SK-N-SH (cell line): ENCODE measurements at regions not wholly inside any gene's neighbourhood (a gene's known extent, or its start where the extent isn't known, plus 50 kb on each side); places are given as distances from the start of the nearest gene placed in this dataset.

ENCODE experiments used
- CTCF ChIA-PET: fragments of 300-600, 350-600 bp; formaldehyde crosslinking; extraction: SDS; loops from one replicate; lab custom pipeline; 2021; lab: Yijun Ruan, JAX
- POLR2A ChIA-PET: fragments of 350-600 bp; sonication (Branson Sonifier 250); formaldehyde crosslinking; extraction: SDS; loops from one replicate; lab custom pipeline; 2020; ENCODE audit warnings: antibody characterized with exemption, inconsistent platforms; lab: Yijun Ruan, JAX
- DNase-seq: peaks from one replicate; pipeline ENCODE4 v3.0.0; 2012
- H2AFZ ChIP-seq: fragments of 200-600 bp; sonication (generic); 2 replicates; pipeline ENCODE4 v1.8.1; 2016; ENCODE audit warnings: antibody characterized with exemption, mild to moderate bottlenecking, low read depth
- H3F3A ChIP-seq: fragments of 200-600 bp; sonication (generic); replicated peaks from 2 replicates; pipeline ENCODE3; 2016; ENCODE audit warnings: antibody characterized with exemption, mild to moderate bottlenecking; ENCODE audit not compliant: insufficient read depth
- H3K27ac ChIP-seq, 2 experiments: fragments of 200-500 bp in 1 of 2; fragments of 200-600 bp in 1 of 2; sonication (Bioruptor generic) in 1 of 2; sonication (generic), shearing (Covaris generic) in 1 of 2; 2 replicates each; pipeline versions ENCODE4 v1.5.1 to v1.6.1; 2014 to 2016; ENCODE audit warnings: low read depth in 2 of 2, inconsistent platforms in 1 of 2, low read length in 1 of 2, mild to moderate bottlenecking in 1 of 2, mixed read lengths in 1 of 2
- H3K27me3 ChIP-seq: fragments of 200-600 bp; sonication (generic), shearing (Covaris generic); 2 replicates; pipeline ENCODE4 v1.6.1; 2016; ENCODE audit warnings: mixed run types; ENCODE audit not compliant: insufficient read depth
- H3K36me3 ChIP-seq, 2 experiments: fragments of 200-500 bp in 1 of 2; fragments of 200-600 bp in 1 of 2; sonication (Bioruptor generic) in 1 of 2; sonication (generic) in 1 of 2; replicated peaks in 1 of 2; 2 replicates each; pipeline versions ENCODE3 to v1.5.1; 2014 to 2016; ENCODE audit warnings: low read length in 1 of 2, mild to moderate bottlenecking in 1 of 2; ENCODE audit not compliant: insufficient read depth in 2 of 2, control insufficient read depth in 1 of 2
- H3K4me1 ChIP-seq, 2 experiments: fragments of 200-500 bp in 1 of 2; fragments of 200-600 bp in 1 of 2; sonication (Bioruptor generic) in 1 of 2; sonication (generic), shearing (Covaris generic) in 1 of 2; 2 replicates each; pipeline versions ENCODE4 v1.5.1 to v1.6.1; 2014 to 2016; ENCODE audit warnings: low read depth in 1 of 2, low read length in 1 of 2, mixed run types in 1 of 2; ENCODE audit not compliant: insufficient read depth in 2 of 2, control insufficient read depth in 1 of 2
- H3K4me2 ChIP-seq: fragments of 200-600 bp; sonication (generic), shearing (Covaris generic); 2 replicates; pipeline ENCODE4 v1.6.1; 2017; ENCODE audit warnings: mixed run types
- H3K4me3 ChIP-seq, 2 experiments: fragments of 200-500 bp in 1 of 2; fragments of 200-600 bp in 1 of 2; sonication (Bioruptor generic) in 1 of 2; sonication (generic), shearing (Covaris generic) in 1 of 2; 2 replicates each; pipeline versions ENCODE4 v1.5.1 to v1.8.1; 2014 to 2016; ENCODE audit warnings: low read depth in 2 of 2, inconsistent platforms in 1 of 2, low read length in 1 of 2, mild to moderate bottlenecking in 1 of 2, mixed read lengths in 1 of 2, moderate library complexity in 1 of 2
- H3K79me2 ChIP-seq: fragments of 200-600 bp; sonication (generic); 2 replicates; pipeline ENCODE4 v1.8.1; 2017; ENCODE audit warnings: mild to moderate bottlenecking; ENCODE audit not compliant: insufficient read depth
- H3K9ac ChIP-seq: fragments of 200-600 bp; sonication (generic); 2 replicates; pipeline ENCODE4 v1.6.1; 2017; ENCODE audit warnings: mixed run types
- H3K9me2 ChIP-seq: fragments of 200-600 bp; sonication (generic); 2 replicates; pipeline ENCODE4 v1.6.1; 2017; ENCODE audit warnings: mixed run types
- H3K9me3 ChIP-seq: fragments of 200-600 bp; sonication (generic); 2 replicates; pipeline ENCODE4 v1.6.1; 2017; ENCODE audit warnings: mixed run types, mild to moderate bottlenecking, moderate library complexity
- H4K20me1 ChIP-seq: fragments of 200-600 bp; sonication (generic); 2 replicates; pipeline ENCODE4 v1.6.1; 2017; ENCODE audit warnings: mild to moderate bottlenecking, mixed run types; ENCODE audit not compliant: insufficient read depth
- CHD2 ChIP-seq: fragments of 150-350 bp; IDR thresholded peaks from 2 replicates; pipeline ENCODE4 v1.6.1; 2018; ENCODE audit warnings: low read length; ENCODE audit not compliant: partially characterized antibody
- ELF1 ChIP-seq: IDR thresholded peaks from 2 replicates; pipeline ENCODE4 v1.4.0; 2012
- EP300 ChIP-seq, 2 experiments: IDR thresholded peaks; 2 replicates each; pipeline versions ENCODE4 v1.4.0 to v1.6.1; 2012; ENCODE audit warnings: borderline replicate concordance in 1 of 2, low read depth in 1 of 2, low read length in 1 of 2
- FOSL2 ChIP-seq: IDR thresholded peaks from 2 replicates; pipeline ENCODE4 v1.4.0; 2012; ENCODE audit warnings: low read depth, mild to moderate bottlenecking, moderate library complexity, borderline replicate concordance
- FOXM1 ChIP-seq: IDR thresholded peaks from 2 replicates; pipeline ENCODE4 v1.4.0; 2012; ENCODE audit warnings: low read depth, mild to moderate bottlenecking
- GABPA ChIP-seq: IDR thresholded peaks from 2 replicates; pipeline ENCODE4 v1.4.0; 2012; ENCODE audit warnings: low read depth, mild to moderate bottlenecking
- GATA2 ChIP-seq: sonication (generic); formaldehyde crosslinking; IDR thresholded peaks from 2 replicates; pipeline ENCODE4 v1.5.0; 2020; ENCODE audit warnings: mild to moderate bottlenecking, missing genetic modification reagents
- MEF2A ChIP-seq: IDR thresholded peaks from 2 replicates; pipeline ENCODE4 v1.4.0; 2012; ENCODE audit warnings: low read depth, borderline replicate concordance
- MXI1 ChIP-seq: IDR thresholded peaks from 2 replicates; pipeline ENCODE4 v1.6.1; 2012; ENCODE audit warnings: mild to moderate bottlenecking, low read depth, low read length, improper control_type of control experiment
- NRF1 ChIP-seq: IDR thresholded peaks from 2 replicates; pipeline ENCODE4 v1.6.1; 2012; ENCODE audit warnings: low read depth, mild to moderate bottlenecking, low read length
- POLR2AphosphoS5 ChIP-seq: IDR thresholded peaks from 2 replicates; pipeline ENCODE4 v1.6.1; 2012; ENCODE audit warnings: low read depth, low read length
- RAD21 ChIP-seq: IDR thresholded peaks from 2 replicates; pipeline ENCODE4 v1.6.1; 2012; ENCODE audit warnings: mild to moderate bottlenecking, low read length
- SIN3A ChIP-seq: IDR thresholded peaks from 2 replicates; pipeline ENCODE4 v1.6.1; 2012; ENCODE audit warnings: low read depth, mild to moderate bottlenecking, low read length, moderate library complexity, borderline replicate concordance
- SMC3 ChIP-seq: IDR thresholded peaks from 2 replicates; pipeline ENCODE4 v1.6.1; 2012; ENCODE audit warnings: low read depth, low read length, improper control_type of control experiment
- TAF1 ChIP-seq: IDR thresholded peaks from 2 replicates; pipeline ENCODE4 v1.6.1; 2012; ENCODE audit warnings: low read depth, mild to moderate bottlenecking, low read length, moderate library complexity, borderline replicate concordance
- YY1 ChIP-seq: IDR thresholded peaks from 2 replicates; pipeline ENCODE4 v1.4.0; 2012; ENCODE audit warnings: low read depth, mild to moderate bottlenecking
- WGBS: methylation state at CpG from one replicate; pipeline ENCODE4 v1.1.6; 2017; ENCODE audit warnings: low lambda C conversion rate; 5-methylcytosine and 5-hydroxymethylcytosine counted together
- TF ChIP-seq, protein P1 (sequence below): fragments of 150-350 bp; IDR thresholded peaks from 2 replicates; pipeline ENCODE4 v1.6.1; 2016; ENCODE audit warnings: mild to moderate bottlenecking, low read depth, low read length
- TF ChIP-seq, protein P2 (sequence below): IDR thresholded peaks from 2 replicates; pipeline ENCODE4 v1.6.1; 2012; ENCODE audit warnings: mild to moderate bottlenecking, low read depth, low read length, moderate library complexity
- TF ChIP-seq, protein P3 (sequence below): IDR thresholded peaks from 2 replicates; pipeline ENCODE4; 2012

DNA sequence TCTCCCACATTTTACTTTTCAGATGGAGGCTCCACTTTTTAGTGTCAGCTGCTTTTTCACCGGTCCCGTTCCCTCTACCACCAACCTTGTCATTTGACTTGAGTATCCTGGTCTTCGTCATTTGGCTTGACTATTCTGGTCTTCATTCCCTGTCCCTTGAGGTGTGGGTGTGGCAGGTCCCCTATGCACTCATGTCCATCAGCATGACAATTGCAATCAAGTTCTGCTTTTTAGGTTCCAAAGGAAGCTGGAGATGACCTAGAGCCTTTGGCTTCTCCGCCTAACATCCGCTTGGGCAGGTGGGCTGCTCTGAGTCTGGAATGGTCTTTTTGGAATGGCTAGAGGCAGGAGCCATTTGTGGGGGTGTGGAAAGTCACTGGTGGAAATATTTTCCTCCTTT lies 99.8 kb upstream of the MLN start:
- Histone ChIP-seq H3K9ac (no peak overlapping the region), H3K9me2 (no peaks in the 10 kb centered on the region), H3K4me1 (no peaks in the 10 kb centered on the region; a peak in 1 of 4 replicates), H3K27me3 (peaks cover 18% of the 10 kb centered on the region), H3K4me2 (no peak overlapping the region), H3K4me3 (no peak overlapping the region), H2AFZ (no peak overlapping the region), H3K79me2 (no peaks in the 10 kb centered on the region), H3K9me3 (no peaks in the 10 kb centered on the region), H3K36me3 (no peaks in the 10 kb centered on the region), H4K20me1 (no peaks in the 10 kb centered on the region), H3K27ac (no peak overlapping the region), H3F3A (no peaks in the 10 kb centered on the region)
- no peak for DNase-seq
- CTCF ChIA-PET = no interaction called here
- TF ChIP-seq, protein P1, sequence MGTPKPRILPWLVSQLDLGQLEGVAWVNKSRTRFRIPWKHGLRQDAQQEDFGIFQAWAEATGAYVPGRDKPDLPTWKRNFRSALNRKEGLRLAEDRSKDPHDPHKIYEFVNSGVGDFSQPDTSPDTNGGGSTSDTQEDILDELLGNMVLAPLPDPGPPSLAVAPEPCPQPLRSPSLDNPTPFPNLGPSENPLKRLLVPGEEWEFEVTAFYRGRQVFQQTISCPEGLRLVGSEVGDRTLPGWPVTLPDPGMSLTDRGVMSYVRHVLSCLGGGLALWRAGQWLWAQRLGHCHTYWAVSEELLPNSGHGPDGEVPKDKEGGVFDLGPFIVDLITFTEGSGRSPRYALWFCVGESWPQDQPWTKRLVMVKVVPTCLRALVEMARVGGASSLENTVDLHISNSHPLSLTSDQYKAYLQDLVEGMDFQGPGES = no peak
- no peak for TF ChIP-seq CHD2
- TF ChIP-seq SIN3A = no peak
- no peak for TF ChIP-seq GATA2 (CRISPR knock-in tag)
- TF ChIP-seq YY1 = no peak
- no peak for TF ChIP-seq ELF1
- no peak for TF ChIP-seq SMC3
- no peak for TF ChIP-seq FOSL2
- no peak for TF ChIP-seq GABPA
- TF ChIP-seq MEF2A = no peak
- no peak for TF ChIP-seq POLR2AphosphoS5
- TF ChIP-seq RAD21 = no peak
- TF ChIP-seq, protein P2, sequence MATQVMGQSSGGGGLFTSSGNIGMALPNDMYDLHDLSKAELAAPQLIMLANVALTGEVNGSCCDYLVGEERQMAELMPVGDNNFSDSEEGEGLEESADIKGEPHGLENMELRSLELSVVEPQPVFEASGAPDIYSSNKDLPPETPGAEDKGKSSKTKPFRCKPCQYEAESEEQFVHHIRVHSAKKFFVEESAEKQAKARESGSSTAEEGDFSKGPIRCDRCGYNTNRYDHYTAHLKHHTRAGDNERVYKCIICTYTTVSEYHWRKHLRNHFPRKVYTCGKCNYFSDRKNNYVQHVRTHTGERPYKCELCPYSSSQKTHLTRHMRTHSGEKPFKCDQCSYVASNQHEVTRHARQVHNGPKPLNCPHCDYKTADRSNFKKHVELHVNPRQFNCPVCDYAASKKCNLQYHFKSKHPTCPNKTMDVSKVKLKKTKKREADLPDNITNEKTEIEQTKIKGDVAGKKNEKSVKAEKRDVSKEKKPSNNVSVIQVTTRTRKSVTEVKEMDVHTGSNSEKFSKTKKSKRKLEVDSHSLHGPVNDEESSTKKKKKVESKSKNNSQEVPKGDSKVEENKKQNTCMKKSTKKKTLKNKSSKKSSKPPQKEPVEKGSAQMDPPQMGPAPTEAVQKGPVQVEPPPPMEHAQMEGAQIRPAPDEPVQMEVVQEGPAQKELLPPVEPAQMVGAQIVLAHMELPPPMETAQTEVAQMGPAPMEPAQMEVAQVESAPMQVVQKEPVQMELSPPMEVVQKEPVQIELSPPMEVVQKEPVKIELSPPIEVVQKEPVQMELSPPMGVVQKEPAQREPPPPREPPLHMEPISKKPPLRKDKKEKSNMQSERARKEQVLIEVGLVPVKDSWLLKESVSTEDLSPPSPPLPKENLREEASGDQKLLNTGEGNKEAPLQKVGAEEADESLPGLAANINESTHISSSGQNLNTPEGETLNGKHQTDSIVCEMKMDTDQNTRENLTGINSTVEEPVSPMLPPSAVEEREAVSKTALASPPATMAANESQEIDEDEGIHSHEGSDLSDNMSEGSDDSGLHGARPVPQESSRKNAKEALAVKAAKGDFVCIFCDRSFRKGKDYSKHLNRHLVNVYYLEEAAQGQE = no peak
- TF ChIP-seq NRF1 = no peak
- WGBS = 82% methylated on average over 5 of the region's 5 CpGs
- POLR2A ChIA-PET = no interaction called here

DNA sequence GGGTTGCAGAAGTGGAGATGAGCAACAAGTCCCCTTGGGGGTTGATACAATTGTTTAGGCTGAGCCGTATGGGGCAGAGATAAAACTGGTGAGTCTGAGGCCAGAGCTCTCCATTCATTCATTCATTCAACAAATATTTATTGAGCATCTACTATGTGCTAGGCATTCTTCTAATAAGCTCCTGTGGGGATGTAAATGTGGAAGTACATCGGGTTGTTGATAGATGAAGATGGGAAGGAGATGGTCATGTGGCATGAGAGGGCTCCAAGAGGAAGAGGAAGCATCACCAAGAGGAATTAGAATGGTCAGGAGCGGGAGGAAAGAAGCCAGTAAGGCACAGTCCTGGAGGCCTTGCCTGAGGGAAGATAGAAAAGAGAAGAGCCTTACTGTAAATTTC lies 98.7 kb upstream of the MLN start:
- 63% methylated on average over 3 of the region's 3 CpGs for WGBS
- CTCF ChIA-PET = no interaction called here
- TF ChIP-seq MXI1 (no peak), EP300 (IDR thresholded peaks at IDR 0.05; ENCODE audit: borderline replicate concordance in 1 of 2, low read depth in 1 of 2, low read length in 1 of 2) (no peak), FOXM1 (no peak), TAF1 (no peak)
- TF ChIP-seq, protein P3, sequence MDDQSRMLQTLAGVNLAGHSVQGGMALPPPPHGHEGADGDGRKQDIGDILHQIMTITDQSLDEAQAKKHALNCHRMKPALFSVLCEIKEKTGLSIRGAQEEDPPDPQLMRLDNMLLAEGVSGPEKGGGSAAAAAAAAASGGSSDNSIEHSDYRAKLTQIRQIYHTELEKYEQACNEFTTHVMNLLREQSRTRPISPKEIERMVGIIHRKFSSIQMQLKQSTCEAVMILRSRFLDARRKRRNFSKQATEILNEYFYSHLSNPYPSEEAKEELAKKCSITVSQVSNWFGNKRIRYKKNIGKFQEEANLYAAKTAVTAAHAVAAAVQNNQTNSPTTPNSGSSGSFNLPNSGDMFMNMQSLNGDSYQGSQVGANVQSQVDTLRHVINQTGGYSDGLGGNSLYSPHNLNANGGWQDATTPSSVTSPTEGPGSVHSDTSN = no peak
- TF ChIP-seq, protein P1 = no peak
- TF ChIP-seq, protein P2 = no peak

More for the DNA sequence above, 98.7 kb upstream of the MLN start:
- POLR2A ChIA-PET = no interaction called here
- Histone ChIP-seq H3K79me2 (no peaks in the 10 kb centered on the region), H3K27me3 (peaks cover 18% of the 10 kb centered on the region), H3K9me3 (no peaks in the 10 kb centered on the region), H3K9ac (no peak overlapping the region), H4K20me1 (no peaks in the 10 kb centered on the region), H3K4me3 (no peak overlapping the region), H3K27ac (no peak overlapping the region), H3K4me2 (no peak overlapping the region), H3F3A (no peaks in the 10 kb centered on the region), H2AFZ (no peak overlapping the region), H3K4me1 (no peaks in the 10 kb centered on the region; a peak in 1 of 4 replicates), H3K9me2 (no peaks in the 10 kb centered on the region), H3K36me3 (no peaks in the 10 kb centered on the region)
- DNase-seq = no peak
